ENCODE measurements at regions not wholly inside any gene's neighbourhood (a gene's known extent, or its start where the extent isn't known, plus 50 kb on each side); places are given as distances from the start of the nearest gene placed in this dataset.

DNA sequence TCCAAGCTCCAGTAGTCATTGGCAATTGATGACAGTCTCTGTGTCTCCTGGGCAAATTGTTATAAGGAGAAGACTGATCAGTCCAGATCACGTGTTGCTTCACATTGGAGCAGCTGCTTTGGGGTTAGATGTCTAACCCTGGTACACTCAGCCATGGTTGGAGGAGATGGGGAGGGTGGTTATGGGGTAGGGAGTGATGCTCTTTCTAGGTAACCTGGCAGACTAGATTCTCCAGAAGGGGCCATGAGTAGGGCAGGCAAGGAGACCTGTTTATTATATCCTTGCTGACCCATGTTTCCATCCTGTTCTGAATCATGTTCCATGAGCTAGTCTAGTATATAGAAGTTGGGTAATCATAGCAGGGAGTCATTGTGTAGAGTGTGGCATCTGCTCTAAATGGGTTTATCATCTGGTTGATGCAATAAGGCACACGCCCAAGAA, 50.8 kb upstream of the BACH2 start:
- H3K27ac ChIP-seq (ENCODE audit: low read depth in 2 of 2, low read length in 1 of 2): no peak overlapping the region
- H3K79me2 ChIP-seq (ENCODE audit: insufficient read depth): no peaks in the 10 kb centered on the region
- no peaks in the 10 kb centered on the region for H4K20me1 ChIP-seq (ENCODE audit: insufficient read depth)
- peaks cover 0 to 6% of the 10 kb centered on the region in 2 experiments; a peak in 2 of 4 replicates for H3K4me1 ChIP-seq (ENCODE audit: control insufficient read depth in 1 of 2, insufficient read depth in 2 of 2, low read depth in 1 of 2, low read length in 1 of 2)
- H3K9me2 ChIP-seq: no peaks in the 10 kb centered on the region
- no peak overlapping the region for H2AFZ ChIP-seq (ENCODE audit: low read depth)
- no peaks in the 10 kb centered on the region; the same call in 1 of the 2 replicates for H3K27me3 ChIP-seq (ENCODE audit: insufficient read depth)
- ChIA-PET POLR2A (no interaction called here), CTCF (interaction anchor here (1.5 kb wide), 1 partner anchor 46 kb away, joined by 6 read pairs; no protein-coding TSS in a partner anchor)
- DNase-seq: no peak
- H3K4me2 ChIP-seq: no peak overlapping the region
- no peaks in the 10 kb centered on the region for H3K36me3 ChIP-seq (replicated peaks in 1 of 2; ENCODE audit: control insufficient read depth in 1 of 2, insufficient read depth in 2 of 2, low read length in 1 of 2)
- 23% methylated on average over 2 of the region's 2 CpGs for WGBS (ENCODE audit: low lambda C conversion rate)
- TF ChIP-seq SMC3 (IDR thresholded peaks at IDR 0.05; ENCODE audit: low read depth, low read length) (no peak), NFIC (IDR thresholded peaks at IDR 0.05; ENCODE audit: borderline replicate concordance) (no peak), USF2 (IDR thresholded peaks at IDR 0.05; ENCODE audit: borderline replicate concordance, low read depth, low read length) (no peak), FOXM1 (IDR thresholded peaks at IDR 0.05; ENCODE audit: low read depth) (no peak), SIN3A (IDR thresholded peaks at IDR 0.05; ENCODE audit: borderline replicate concordance, low read depth, low read length) (no peak), IRF3 (IDR thresholded peaks at IDR 0.05; ENCODE audit: low read depth, low read length) (no peak), TAF1 (IDR thresholded peaks at IDR 0.05; ENCODE audit: borderline replicate concordance, low read depth, low read length) (no peak), RXRA (IDR thresholded peaks at IDR 0.05; ENCODE audit: borderline replicate concordance, low read depth) (no peak), MXI1 (IDR thresholded peaks at IDR 0.05; ENCODE audit: low read depth, low read length) (no peak), RCOR1 (IDR thresholded peaks at IDR 0.05; ENCODE audit: low read length) (no peak), NRF1 (IDR thresholded peaks at IDR 0.05; ENCODE audit: low read depth, low read length) (no peak)
- H3K4me3 ChIP-seq (ENCODE audit: low read depth in 2 of 2, low read length in 1 of 2): no peak overlapping the region
- H3K9ac ChIP-seq: no peak overlapping the region
- H3K9me3 ChIP-seq: no peaks in the 10 kb centered on the region
- H3F3A ChIP-seq (replicated peaks; ENCODE audit: insufficient read depth): no peaks in the 10 kb centered on the region

- DNase-seq: no peak
- H3K27ac ChIP-seq (ENCODE audit: low read depth in 2 of 2, low read length in 1 of 2): no peak overlapping the region
- H3K9ac ChIP-seq: no peak overlapping the region
- no peak overlapping the region for H3K4me2 ChIP-seq
- no peaks in the 10 kb centered on the region for H3K9me2 ChIP-seq
- H3K79me2 ChIP-seq (ENCODE audit: insufficient read depth): no peaks in the 10 kb centered on the region
- H3F3A ChIP-seq (replicated peaks; ENCODE audit: insufficient read depth): no peaks in the 10 kb centered on the region
- POLR2A ChIA-PET: no interaction called here
- H4K20me1 ChIP-seq (ENCODE audit: insufficient read depth): no peaks in the 10 kb centered on the region
- no peak overlapping the region for H3K4me3 ChIP-seq (ENCODE audit: low read depth in 2 of 2, low read length in 1 of 2)
- no peak overlapping the region for H2AFZ ChIP-seq (ENCODE audit: low read depth)
- no peaks in the 10 kb centered on the region; the same call in 1 of the 2 replicates for H3K27me3 ChIP-seq (ENCODE audit: insufficient read depth)
- H3K36me3 ChIP-seq (replicated peaks in 1 of 2; ENCODE audit: control insufficient read depth in 1 of 2, insufficient read depth in 2 of 2, low read length in 1 of 2): no peaks in the 10 kb centered on the region
- CTCF ChIA-PET: interaction anchor here (1.5 kb wide), 1 partner anchor 46 kb away, joined by 6 read pairs; no protein-coding TSS in a partner anchor
- H3K4me1 ChIP-seq (ENCODE audit: control insufficient read depth in 1 of 2, insufficient read depth in 2 of 2, low read depth in 1 of 2, low read length in 1 of 2): peaks cover 0 to 6% of the 10 kb centered on the region in 2 experiments; a peak in 2 of 4 replicates
- no peaks in the 10 kb centered on the region for H3K9me3 ChIP-seq
- 49% methylated on average over 6 of the region's 6 CpGs for WGBS (ENCODE audit: low lambda C conversion rate)
- TF ChIP-seq MAX (IDR thresholded peaks at IDR 0.05; ENCODE audit: low read depth) (no peak), EZH2phosphoT487 (IDR thresholded peaks at IDR 0.05; ENCODE audit: borderline replicate concordance, low read depth) (no peak), JUND (IDR thresholded peaks at IDR 0.05) (no peak), IRF3 (IDR thresholded peaks at IDR 0.05; ENCODE audit: low read depth, low read length) (no peak), POLR2AphosphoS5 (IDR thresholded peaks at IDR 0.05; ENCODE audit: low read depth, low read length) (no peak), MXI1 (IDR thresholded peaks at IDR 0.05; ENCODE audit: low read depth, low read length) (no peak), GABPA (IDR thresholded peaks at IDR 0.05; ENCODE audit: low read depth) (no peak), GATA2 (CRISPR knock-in tag; IDR thresholded peaks at IDR 0.05) (no peak), SMC3 (IDR thresholded peaks at IDR 0.05; ENCODE audit: low read depth, low read length) (no peak), TEAD4 (IDR thresholded peaks at IDR 0.05; ENCODE audit: borderline replicate concordance, insufficient read depth) (no peak)
- TF ChIP-seq, protein P1, sequence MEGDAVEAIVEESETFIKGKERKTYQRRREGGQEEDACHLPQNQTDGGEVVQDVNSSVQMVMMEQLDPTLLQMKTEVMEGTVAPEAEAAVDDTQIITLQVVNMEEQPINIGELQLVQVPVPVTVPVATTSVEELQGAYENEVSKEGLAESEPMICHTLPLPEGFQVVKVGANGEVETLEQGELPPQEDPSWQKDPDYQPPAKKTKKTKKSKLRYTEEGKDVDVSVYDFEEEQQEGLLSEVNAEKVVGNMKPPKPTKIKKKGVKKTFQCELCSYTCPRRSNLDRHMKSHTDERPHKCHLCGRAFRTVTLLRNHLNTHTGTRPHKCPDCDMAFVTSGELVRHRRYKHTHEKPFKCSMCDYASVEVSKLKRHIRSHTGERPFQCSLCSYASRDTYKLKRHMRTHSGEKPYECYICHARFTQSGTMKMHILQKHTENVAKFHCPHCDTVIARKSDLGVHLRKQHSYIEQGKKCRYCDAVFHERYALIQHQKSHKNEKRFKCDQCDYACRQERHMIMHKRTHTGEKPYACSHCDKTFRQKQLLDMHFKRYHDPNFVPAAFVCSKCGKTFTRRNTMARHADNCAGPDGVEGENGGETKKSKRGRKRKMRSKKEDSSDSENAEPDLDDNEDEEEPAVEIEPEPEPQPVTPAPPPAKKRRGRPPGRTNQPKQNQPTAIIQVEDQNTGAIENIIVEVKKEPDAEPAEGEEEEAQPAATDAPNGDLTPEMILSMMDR (IDR thresholded peaks at IDR 0.05): no peak
- TF ChIP-seq, protein P2, sequence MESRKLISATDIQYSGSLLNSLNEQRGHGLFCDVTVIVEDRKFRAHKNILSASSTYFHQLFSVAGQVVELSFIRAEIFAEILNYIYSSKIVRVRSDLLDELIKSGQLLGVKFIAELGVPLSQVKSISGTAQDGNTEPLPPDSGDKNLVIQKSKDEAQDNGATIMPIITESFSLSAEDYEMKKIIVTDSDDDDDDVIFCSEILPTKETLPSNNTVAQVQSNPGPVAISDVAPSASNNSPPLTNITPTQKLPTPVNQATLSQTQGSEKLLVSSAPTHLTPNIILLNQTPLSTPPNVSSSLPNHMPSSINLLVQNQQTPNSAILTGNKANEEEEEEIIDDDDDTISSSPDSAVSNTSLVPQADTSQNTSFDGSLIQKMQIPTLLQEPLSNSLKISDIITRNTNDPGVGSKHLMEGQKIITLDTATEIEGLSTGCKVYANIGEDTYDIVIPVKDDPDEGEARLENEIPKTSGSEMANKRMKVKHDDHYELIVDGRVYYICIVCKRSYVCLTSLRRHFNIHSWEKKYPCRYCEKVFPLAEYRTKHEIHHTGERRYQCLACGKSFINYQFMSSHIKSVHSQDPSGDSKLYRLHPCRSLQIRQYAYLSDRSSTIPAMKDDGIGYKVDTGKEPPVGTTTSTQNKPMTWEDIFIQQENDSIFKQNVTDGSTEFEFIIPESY (IDR thresholded peaks at IDR 0.05; ENCODE audit: borderline replicate concordance, low read depth): no peak
Measured at GRCh38 chr6:90346729-90347128, 50.1 kb upstream of the BACH2 start.
